Gastrocnemius medialis (tissue), 4 donors: ENCODE measurements at regions not wholly inside any gene's neighbourhood (a gene's known extent, or its start where the extent isn't known, plus 50 kb on each side); places are given as distances from the start of the nearest gene placed in this dataset.

ENCODE experiments used
- CTCF ChIP-seq, 5 experiments: fragments of 450-650 bp in 3 of 5; fragments of 200-600 bp in 2 of 5; sonication (generic) in 2 of 5; IDR thresholded peaks in 4 of 5; conservative IDR thresholded peaks in 1 of 5; 1 replicate in 4 of 5; 2 replicates in 1 of 5; pipeline ENCODE4 v1.5.1; 2016 to 2019; ENCODE audit warnings: antibody characterized with exemption in 5 of 5, mild to moderate bottlenecking in 3 of 5, moderate library complexity in 3 of 5
- POLR2A ChIP-seq, 2 donors: fragments of 450-650 bp; IDR thresholded peaks; one replicate each; pipeline ENCODE4 v1.6.1; 2017; ENCODE audit warnings: antibody characterized with exemption in 2 of 2, mild to moderate bottlenecking in 2 of 2, moderate library complexity in 2 of 2

GRCh38 chr18:33837191-33837590 is 259.2 kb downstream of the ASXL3 start:
- TF ChIP-seq CTCF (IDR thresholded peaks at IDR 0.05 in 4 of 5, conservative IDR thresholded peaks at IDR 0.05 in 1 of 5) (no peak), POLR2A (IDR thresholded peaks at IDR 0.05) (no peak)
